Choroid plexus epithelial cell (primary cell): ENCODE measurements at regions not wholly inside any gene's neighbourhood (a gene's known extent, or its start where the extent isn't known, plus 50 kb on each side); places are given as distances from the start of the nearest gene placed in this dataset.

Experiments
- DNase-seq: peaks from one replicate; pipeline ENCODE4 v3.0.0-alpha.2; 2010; ENCODE audit warnings: low read depth
- H3K4me3 ChIP-seq: 2 replicates; pipeline ENCODE4 v1.5.1; 2011; ENCODE audit warnings: low read depth, mild to moderate bottlenecking, control low read depth, low read length, moderate library complexity
- TF ChIP-seq, protein P1 (sequence below): conservative IDR thresholded peaks from 2 replicates; pipeline ENCODE4 v1.5.1; 2011; ENCODE audit warnings: low read depth, mild to moderate bottlenecking, control low read depth, inconsistent platforms, low read length, moderate library complexity

DNA sequence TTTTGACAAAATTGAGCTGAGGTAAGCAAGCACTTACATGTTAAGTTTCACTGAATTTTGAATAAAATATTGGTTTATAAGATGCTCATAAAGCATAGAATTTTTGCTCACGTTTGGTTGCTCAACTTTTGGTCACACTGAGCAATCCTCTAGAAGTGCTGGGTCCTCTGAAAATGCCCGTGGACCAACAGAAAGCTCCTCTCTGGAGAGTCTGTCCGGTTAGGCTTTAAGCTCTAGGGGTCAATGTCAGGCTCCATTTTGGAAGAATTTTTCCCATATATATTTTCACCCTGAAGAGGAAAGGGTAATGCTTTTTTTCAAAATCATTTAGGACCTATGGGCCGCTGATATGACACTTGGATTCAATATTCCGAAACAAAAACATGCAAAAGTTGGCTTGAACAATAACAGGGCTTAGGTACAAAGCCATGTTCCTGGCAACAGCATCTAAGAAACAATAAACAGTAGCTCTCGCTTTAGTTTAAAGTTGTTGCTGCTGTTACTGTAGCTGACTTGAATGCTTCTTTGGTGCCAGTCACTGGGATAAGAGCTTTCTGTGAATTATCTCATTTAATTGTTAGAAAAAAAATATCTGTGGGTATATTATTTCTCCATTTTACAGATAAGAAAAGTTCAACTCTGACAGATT, 131.7 kb upstream of the ESRRG start:
- no peak overlapping the region for H3K4me3 ChIP-seq
- no peak for DNase-seq
- TF ChIP-seq, protein P1, sequence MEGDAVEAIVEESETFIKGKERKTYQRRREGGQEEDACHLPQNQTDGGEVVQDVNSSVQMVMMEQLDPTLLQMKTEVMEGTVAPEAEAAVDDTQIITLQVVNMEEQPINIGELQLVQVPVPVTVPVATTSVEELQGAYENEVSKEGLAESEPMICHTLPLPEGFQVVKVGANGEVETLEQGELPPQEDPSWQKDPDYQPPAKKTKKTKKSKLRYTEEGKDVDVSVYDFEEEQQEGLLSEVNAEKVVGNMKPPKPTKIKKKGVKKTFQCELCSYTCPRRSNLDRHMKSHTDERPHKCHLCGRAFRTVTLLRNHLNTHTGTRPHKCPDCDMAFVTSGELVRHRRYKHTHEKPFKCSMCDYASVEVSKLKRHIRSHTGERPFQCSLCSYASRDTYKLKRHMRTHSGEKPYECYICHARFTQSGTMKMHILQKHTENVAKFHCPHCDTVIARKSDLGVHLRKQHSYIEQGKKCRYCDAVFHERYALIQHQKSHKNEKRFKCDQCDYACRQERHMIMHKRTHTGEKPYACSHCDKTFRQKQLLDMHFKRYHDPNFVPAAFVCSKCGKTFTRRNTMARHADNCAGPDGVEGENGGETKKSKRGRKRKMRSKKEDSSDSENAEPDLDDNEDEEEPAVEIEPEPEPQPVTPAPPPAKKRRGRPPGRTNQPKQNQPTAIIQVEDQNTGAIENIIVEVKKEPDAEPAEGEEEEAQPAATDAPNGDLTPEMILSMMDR = no peak

DNA sequence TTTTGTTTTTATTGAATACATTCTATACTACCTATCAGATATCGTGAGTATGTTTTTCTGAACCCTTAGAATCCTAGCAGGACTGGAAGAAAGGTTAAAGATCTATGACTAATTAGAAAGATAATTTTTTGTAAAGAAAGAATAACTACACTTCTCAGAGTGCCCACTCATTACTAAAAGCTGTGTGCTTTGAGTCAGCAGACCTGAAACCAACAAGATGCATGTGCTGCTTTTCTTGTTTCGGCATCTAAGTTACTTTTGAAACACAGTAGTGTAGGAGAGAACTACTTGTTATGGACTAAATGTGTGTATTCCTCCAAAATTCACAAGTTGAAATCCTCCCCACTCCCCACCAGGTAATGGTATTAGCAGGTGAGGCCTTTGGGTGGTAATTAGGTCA, 127.8 kb upstream of the ESRRG start:
- TF ChIP-seq, protein P1 = no peak
- no peak overlapping the region for H3K4me3 ChIP-seq
- no peak for DNase-seq

DNA sequence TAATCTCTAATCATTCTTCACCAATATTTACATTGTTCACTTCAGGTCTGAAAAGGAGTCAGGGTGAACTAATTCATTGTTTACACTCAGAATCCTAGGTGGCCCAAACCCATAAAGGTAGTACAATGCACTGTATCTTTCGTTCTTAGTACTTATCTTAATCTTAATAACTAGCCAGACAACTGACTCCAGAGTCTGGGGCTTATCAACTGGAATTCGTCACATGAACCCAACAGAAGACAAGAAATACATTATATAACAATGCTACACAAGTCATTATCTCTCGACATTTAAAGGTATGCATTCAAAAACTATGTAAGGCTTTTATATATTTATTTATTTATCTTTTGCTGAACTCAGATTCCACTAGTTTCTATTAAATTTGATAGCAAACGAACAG, 125.9 kb upstream of the ESRRG start:
- no peak overlapping the region for H3K4me3 ChIP-seq
- TF ChIP-seq, protein P1 = no peak
- DNase-seq = no peak

DNA sequence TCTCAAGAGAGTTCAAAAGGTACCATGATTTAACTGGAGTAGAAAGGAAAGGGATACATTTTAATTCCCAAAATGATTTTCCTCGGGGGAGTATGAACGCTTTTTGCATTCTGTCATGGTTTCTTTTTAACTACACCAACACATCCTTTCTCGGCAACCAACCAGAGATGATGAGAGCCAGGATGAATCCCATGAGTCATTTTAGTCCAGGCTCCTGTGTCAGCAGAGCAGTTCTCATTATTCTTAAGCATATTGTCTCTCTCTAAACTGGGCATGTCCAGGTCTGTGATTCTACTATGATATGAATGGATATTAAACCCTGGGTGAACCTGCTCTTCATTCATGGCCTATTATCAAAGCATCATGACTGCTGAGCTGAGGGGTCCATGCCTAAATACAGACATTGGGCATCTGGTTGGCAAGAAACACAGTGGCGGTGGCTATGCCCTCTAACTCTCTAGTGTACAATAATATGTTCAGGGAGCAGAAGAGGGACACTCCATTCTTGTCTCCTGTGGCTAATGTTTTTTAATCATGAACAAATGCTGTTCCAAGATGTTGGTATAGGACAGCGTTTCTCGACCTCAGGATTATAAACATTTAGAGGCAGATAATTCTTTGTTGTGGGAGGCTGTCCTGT, 124.3 kb upstream of the ESRRG start:
- no peak overlapping the region for H3K4me3 ChIP-seq
- TF ChIP-seq, protein P1 = no peak
- DNase-seq = no peak

DNA sequence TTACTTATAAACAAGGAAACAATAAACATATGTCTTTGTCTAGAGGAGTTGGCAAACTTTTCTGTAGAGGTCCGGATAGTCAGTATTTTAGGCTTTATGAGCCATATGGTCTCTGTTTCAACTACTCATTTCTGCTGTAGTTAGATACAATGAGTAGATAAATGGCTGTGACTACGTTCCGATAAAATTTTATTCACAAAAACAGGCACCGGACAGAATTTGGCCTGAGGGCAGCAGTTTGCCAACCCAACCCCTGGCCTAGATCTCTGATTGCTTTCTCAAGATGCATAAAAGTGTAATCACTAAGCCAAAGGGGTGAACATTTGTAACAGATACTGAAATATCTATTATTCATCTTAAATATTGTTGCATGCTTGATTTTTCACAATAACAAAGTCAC, 123.1 kb upstream of the ESRRG start:
- H3K4me3 ChIP-seq = no peak overlapping the region
- TF ChIP-seq, protein P1 = no peak
- DNase-seq = no peak

DNA sequence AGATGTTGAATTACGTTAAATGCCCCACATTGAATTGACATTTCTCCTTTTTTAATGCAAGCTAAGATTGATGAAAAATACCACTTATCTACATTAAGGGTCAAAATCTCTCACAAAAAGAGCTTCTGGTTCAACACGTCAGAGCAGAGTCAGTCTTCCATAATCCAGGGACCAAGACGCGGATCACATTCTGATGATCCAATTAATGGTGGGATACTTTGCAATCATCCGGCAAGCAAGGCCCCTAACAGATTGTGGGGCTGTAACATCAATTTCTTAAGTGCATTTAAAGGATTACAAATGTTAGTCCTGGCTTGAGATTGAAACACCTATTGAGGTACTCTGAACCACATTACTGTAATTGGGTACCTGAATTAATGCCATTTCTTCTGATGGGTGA, 120.2 kb upstream of the ESRRG start:
- no peak for DNase-seq
- no peak overlapping the region for H3K4me3 ChIP-seq
- TF ChIP-seq, protein P1 = no peak

DNA sequence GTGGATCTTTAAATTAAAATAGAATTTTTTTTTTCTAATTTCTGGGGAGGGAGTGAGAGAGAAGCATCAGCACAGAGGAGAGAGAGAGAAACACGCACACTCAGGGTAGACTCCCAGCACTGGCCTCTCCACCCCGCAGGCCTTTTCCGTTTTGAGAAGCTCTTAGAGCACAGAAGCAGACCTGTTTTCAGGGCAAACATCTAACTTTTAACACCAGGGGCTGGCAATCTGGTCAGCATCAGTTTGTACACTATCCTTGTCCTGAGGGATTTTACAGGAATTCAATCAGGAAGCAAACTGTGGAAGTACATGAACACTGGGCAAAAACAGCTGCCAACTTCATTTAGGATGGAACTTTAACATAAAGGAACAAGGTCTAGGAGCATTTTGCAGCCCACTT, 117.9 kb upstream of the ESRRG start:
- no peak for DNase-seq
- TF ChIP-seq, protein P1 = no peak
- no peak overlapping the region for H3K4me3 ChIP-seq
